ENCODE measurements at regions not wholly inside any gene's neighbourhood (a gene's known extent, or its start where the extent isn't known, plus 50 kb on each side); places are given as distances from the start of the nearest gene placed in this dataset.
A peak's percentile ranks its signal among the peaks of the same experiment; 100 is the strongest.
"Not testable (repeated sequence)": the region's sequence is repeated elsewhere in the genome, so short reads cannot be mapped to it uniquely, and the experiment has no call there.

DNA sequence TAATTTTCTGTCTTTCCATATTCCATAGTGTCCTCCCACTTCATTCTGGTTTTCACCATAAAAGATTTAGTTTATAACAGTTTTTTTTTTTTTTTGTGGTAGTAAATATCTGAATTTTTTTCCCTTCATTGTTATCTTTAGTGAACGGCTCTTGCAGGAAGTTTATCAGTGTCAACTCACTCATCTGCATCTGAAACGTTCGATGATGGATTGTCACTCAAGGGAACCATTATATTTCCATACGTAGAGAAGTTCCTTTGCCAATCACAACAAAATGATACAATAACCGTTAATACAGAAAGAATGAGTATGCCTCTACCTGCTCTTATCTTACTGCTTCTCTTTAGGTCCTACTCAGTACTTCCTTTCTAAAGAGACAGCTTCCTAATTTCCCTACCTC lies 651.2 kb upstream of the KCNMB2 start:
- no peak for DNase-seq

DNA sequence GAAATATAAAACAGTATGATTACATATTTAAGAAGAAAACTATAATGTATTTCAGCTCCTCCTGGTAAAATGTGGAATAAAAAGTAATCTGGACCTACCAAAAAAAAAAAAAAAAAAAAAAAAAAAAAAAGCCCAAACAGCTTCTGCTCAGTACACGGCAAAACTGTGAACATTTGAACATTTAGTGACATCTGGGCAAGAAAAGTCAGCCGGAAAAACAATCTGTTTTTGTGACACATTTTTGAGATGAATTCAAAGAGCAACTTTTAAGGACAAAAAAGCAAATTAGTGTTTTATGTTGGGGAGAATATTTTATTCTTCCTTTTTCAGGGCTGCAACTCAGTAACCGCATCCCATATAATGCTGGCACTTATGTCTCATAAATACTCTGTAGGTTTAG lies 649.7 kb upstream of the KCNMB2 start:
- DNase-seq: no peak

- no peak for DNase-seq
Observed at GRCh38 chr3:177887475-177887874, 648.8 kb upstream of the KCNMB2 start.

DNA sequence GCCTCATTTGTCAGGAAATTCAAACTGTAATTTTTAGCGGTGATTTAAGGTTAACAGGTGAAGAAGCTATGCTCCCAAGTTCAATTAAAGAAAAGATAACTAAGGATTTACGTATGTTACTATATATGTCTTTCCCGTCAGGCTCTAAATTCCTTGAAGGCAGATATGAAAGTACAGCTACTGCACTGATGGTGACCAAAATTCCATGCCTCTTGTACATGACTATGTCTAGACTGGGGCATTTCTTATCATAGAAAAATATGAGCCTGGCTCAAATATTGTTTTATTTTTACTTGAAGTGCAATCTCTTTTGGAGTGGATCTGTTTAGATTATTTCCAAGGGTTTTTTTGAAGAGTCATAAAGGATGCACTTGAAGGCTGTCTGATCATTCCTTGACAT lies 647.1 kb upstream of the KCNMB2 start:
- peak; percentile 26 for DNase-seq

DNA sequence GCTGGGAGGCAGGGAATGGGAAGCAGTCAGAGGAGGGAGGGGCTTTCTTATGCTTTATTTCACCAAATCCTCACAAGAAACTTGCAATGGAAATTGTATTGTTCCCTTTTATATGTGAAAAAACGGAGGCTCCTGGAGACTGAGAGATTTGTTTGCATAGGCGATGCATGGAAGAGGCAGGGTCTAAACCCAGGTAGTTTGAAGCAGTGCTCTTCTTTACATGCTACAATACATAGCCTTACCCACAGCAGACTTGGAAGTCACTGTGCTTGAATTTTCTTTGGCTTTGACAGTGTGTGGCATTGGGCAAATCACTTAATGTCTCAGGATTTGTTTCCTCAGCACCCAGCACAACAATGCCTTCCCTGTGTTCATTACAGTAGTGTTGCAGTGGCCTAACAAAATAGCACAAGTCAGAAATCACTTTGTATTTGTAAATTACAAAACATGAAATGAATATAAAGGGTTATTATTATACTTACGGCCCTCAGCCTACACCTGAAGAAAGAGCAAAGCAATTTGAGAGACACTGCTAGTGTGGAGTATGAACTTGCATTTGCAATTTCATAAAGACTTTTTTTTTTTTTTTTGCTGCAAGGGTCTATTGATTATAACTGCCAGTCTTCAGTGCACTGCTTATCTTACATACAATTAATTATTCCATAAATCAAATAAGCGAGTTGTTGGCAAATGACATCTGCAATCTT lies 646.4 kb upstream of the KCNMB2 start:
- DNase-seq: no peak

DNA sequence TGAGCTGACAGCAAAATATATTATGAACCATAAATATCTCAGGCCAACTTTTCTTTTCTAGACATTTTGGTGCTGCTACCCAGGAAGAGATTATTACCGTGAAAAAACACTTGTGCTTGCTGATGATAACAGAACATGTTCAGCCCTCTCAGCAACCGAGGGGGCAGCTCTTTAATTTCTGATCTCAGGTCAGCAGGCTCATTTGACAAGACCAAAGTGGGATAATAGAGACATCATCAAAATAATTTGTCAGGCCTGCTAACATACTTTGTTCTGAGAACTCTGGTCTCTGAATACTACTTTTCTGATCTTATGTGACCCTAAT lies 645.9 kb upstream of the KCNMB2 start:
- DNase-seq: no peak

DNA sequence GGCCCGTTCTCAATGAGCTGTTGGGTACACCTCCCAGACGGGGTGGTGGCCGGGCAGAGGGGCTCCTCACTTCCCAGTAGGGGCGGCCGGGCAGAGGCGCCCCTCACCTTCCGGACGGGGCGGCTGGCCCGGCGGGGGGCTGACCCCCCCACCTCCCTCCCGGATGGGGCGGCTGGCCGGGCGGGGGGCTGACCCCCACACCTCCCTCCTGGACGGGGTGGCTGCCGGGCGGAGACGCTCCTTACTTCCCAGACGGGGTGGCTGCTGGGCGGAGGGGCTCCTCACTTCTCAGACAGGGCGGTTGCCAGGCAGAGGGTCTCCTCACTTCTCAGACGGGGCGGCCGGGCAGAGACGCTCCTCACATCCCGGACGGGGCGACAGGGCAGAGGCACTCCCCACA lies 644.7 kb upstream of the KCNMB2 start:
- not testable (repeated sequence) for DNase-seq

- DNase-seq: no peak
Observed at GRCh38 chr3:177893331-177893730, 642.9 kb upstream of the KCNMB2 start.

DNA sequence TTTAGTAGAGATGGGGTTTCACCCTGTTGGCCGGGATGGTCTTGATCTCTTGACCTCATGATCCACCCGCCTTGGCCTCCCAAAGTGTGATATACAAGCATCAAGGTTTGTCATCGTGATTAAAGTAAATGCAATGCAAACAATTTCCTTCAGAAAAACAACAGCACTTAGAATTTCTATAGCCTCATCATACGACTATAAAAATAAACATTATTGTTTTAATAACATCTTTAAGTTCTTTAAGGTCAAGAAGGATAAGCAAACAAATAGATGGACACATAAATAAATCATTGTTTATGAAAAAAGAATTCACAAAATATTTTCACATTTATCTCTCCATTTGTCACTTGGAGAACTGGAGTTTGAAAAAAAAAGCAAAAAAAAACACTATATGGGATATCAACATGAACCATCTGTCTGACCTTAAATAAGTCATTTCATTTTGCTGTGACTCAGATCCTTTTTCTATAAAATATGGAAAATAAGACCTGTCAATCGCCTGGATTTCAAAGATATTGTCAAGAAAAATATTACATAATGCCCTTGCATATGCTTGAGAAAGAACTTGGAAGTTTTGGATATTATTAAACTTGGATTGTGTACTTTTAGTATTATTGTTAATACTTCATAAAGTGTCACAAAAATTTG lies 642.0 kb upstream of the KCNMB2 start:
- DNase-seq: no peak

- DNase-seq: no peak
Observed at GRCh38 chr3:177898185-177898584, 638.1 kb upstream of the KCNMB2 start.

DNA sequence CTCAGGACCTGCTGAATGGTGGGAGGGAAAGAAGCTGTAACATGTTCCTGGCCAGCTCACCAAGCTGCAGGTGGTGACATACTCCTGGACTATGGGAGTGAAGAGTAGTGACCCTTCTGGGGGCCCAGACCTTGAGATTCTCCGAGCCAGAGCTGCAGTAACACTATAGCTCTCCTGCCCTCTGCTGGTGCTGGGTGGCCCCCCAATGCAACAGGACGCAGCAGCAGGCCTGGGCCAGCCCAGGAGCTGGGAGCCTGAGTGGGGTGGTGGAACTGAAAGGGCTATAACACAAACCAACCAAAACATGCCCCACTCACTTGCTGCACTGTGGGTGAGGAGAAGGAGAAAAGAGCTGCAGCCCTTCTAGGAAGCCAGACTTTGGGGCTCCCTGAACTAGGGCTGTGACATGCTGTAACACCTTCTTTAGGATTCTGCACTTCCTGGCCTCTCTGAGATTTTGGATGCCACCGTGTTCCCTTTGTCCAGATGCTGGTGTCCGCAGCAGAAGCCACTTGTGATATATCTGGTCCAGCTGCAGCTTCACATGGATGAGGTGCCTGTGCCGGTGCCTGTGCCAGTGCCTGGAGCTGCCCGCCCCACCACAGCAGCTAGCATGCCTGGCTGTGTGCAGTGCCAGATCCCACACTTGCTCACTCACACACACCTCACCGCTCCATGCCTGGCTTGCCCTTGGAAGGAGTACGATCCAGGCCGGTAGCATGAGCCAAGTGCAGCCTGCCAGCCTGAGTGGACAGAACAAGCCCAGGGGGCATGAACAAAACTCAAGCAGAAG lies 636.8 kb upstream of the KCNMB2 start:
- no peak for DNase-seq

DNA sequence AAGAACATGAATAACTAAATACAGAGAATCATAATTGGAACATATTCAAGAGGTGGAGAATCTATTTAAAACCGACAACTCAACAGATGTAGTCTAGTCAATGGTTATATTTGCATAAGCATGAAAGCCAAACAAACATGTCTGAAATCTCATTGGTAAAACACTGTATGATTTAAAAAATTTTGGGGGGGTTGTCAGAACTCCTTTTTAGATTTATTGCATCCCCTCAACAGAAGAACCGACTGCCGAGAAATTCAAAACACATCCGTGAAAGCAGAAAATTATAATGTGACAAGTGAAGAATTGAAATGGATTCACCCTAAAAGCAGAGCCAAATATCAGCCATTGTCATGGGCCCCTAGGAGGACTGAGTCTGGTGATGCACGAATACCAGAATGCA lies 633.4 kb upstream of the KCNMB2 start:
- no peak for DNase-seq

DNA sequence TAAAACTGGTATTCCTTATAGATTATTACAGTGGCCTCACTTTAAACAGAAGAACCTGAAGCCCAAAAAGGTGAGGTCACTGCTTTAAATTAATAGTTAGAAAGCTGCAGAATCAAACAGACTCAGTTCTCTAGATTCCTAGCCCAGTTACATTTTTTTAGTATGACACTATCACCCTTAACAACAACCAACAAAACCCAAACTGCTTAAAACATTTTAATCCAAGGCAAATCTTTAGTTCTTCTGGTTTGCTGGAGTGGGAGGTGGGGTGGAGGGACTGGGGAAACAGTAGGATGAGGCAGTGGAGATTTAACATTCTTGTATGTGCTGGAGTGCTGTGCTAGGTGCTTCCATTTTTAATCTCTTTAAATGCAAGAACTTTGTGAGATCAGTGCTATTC lies 631.6 kb upstream of the KCNMB2 start:
- DNase-seq: peak; percentile 79

GRCh38 chr3:177905173-177906125 lies 630.8 kb upstream of the KCNMB2 start:
- DNase-seq: peak; percentile 91

GRCh38 chr3:177906126-177906511 lies 630.1 kb upstream of the KCNMB2 start:
- DNase-seq: peak; percentile 93

DNA sequence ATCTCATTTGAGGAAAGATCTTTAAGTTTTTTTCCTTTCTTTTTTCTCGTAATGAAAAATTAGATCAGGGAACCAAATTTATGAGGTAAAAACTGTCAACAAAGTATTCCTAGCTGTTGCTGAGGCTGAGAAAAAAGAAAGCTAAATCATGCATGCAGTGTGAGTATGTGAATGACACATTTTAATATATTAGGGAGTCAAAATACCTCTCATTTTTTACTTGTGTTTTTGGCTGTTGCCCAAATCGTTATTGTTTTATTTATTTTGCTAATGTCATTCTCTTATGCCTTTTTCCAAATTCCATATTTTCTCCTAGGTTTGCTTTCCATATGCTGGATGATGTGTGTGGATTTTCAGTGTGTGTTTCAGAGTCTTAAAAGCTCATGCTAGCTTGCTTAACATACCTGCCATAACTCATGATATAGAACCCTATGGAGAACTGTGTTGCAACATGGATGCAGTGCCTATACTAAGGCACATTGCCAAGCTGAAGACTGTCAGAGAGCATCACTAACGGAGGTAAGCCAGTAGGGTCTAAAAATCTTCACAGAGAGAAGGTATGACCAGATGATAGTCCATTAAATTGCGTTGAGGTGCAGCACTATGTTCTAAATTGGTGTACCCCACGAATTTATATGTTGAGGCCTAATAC lies 629.5 kb upstream of the KCNMB2 start:
- DNase-seq: peak; percentile 81

DNA sequence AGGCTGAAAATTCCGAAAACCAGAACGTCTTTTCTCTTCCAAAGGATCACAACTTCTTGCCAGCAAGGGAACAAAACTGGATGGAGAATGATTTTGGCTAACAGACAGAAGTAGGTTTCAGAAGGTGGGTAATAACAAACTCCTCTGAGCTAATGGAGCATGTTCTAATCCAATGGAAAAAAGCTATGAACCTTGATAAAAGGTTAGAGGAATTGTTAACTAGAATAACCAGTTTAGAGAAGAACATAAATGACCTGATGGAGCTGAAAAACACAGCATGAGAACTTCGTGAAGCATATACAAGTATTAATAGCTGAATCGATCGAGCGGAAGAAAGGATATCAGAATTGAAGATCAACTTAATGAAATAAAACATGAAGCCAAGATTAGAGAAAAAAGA lies 626.7 kb upstream of the KCNMB2 start:
- DNase-seq: not testable (repeated sequence)

GRCh38 chr3:177914224-177914623 lies 622.0 kb upstream of the KCNMB2 start:
- no peak for DNase-seq

- DNase-seq: no peak
Observed at GRCh38 chr3:177916461-177916860, 619.8 kb upstream of the KCNMB2 start.

DNA sequence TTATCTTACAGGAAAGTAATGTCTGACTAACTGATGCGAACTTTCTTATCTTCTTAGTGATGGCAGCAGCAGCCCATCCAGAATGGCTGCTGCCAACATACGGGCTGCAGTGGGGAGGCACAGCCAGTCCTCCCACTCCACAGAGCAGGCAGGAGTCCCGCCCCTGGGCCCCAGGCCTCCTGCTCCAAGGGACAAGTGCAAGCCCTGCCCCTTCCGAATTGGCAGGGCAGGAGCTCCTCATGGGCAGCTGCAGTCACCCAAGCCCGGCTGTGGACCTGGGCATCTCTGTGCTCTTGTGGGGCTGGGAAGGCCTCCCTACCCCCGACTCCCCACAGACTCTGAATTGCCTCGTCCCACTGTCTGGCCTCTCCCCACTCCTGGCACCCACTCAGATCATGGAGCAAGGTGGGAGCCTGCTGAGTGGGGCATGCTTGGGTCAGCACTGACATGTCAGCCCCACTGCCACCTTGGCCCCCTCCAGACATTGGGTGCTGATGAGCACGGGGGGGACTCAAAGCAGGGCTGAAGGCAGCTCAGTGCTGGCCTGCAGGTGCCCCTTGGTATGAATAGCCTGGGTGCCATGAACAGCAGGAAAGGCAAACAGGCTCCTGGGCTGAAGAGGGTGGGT lies 618.9 kb upstream of the KCNMB2 start:
- DNase-seq: no peak

DNA sequence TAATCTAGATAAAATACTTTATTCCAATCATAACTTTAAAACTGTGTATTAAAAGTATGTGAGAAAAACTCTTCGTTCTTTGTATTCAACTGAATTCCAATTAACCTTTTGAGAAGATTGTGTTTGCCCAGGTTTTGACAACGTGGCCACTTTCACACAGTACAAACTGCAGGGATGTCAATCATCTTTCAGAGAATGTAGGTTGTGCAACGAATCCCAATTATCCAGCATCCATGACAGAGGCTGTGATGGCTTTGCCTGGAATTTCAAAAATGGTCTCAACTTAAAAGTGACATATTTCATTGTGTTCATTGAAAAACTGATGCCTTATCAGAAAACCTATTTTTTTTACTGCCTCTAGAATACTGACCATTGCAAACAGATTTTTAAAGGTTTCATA lies 615.1 kb upstream of the KCNMB2 start:
- DNase-seq: peak; percentile 29

GRCh38 chr3:177924261-177924660 lies 612.0 kb upstream of the KCNMB2 start:
- no peak for DNase-seq

Data from fibroblast of skin of scalp (primary cell).